Hippocampal formation (tissue), 2 donors: ENCODE measurements at regions not wholly inside any gene's neighbourhood (a gene's known extent, or its start where the extent isn't known, plus 50 kb on each side); places are given as distances from the start of the nearest gene placed in this dataset.

Experiments
- DNase-seq, 2 donors: peaks; one replicate each; lab custom pipeline; 2025; lab: John Stamatoyannopoulos, UW

- DNase-seq = no peak
Measured at GRCh38 chr3:43180694-43181093, 74.8 kb upstream of the POMGNT2 start.

GRCh38 chr3:43180027-43180426 lies 74.1 kb upstream of the POMGNT2 start:
- DNase-seq = no peak

DNA sequence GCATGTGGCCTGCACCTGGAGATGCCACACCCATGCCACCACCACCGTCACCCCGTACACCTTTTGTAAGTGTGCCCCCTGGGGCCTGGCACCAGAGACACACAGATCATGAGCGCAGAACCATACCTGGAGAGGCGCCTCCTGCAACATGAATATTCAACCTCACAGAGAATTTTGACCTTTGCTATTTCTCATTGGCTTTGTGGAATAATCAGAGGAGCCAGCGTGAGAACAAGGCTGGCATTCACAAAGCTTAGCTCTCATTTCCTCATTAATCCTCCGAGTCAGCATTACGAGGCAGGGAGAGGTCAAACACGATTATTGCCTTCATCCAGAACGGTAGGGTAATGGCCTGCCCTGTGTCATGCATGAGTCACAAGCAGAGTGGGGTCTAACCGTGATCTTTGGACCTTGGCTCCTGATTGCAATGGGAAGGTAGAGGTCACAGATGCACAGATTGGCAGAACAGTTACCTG lies 73.0 kb upstream of the POMGNT2 start:
- no peak for DNase-seq

GRCh38 chr3:43177085-43177484 lies 71.2 kb upstream of the POMGNT2 start:
- DNase-seq = no peak

- DNase-seq = no peak
Measured at GRCh38 chr3:43176666-43177065, 70.8 kb upstream of the POMGNT2 start.

DNA sequence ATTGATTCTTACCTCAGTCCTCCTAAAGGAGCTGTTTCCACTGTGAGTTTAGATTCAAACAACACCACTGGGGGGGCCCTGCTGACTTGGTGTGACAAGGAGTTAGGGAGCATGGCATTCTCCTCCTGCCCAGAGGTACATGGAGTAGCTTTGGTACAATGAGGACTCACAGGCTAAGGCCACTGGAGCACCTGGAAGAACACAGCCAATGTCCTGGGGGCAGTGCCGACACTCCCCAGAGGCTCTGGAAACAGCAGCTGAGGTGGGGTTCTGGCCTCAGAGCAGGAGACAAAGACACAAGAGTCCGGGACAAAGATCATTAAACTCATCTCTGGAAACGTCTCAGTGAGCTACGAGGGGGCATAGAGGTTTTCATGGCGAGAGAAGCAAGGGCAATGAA lies 69.7 kb upstream of the POMGNT2 start:
- DNase-seq = no peak

DNA sequence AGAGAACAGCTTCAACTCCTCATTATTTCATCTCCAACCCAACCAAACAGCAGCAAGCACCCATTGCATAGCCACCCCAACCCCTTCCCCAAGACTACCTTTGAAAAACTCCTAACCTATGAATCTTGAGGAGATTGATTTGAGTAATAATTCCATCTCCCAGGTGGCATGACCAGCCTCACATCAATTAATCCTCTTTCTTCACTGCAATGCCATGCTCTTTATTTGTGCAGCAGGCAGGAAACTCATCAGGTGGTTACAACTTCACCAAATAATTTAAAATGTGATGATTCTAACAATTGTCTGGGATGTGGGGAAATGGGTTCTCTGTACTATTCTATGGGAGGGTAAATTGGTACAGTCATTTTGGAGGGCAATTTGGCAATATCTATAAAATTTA lies 68.1 kb upstream of the POMGNT2 start:
- DNase-seq = no peak

- no peak for DNase-seq
Measured at GRCh38 chr3:43171748-43172147, 65.9 kb upstream of the POMGNT2 start.

DNA sequence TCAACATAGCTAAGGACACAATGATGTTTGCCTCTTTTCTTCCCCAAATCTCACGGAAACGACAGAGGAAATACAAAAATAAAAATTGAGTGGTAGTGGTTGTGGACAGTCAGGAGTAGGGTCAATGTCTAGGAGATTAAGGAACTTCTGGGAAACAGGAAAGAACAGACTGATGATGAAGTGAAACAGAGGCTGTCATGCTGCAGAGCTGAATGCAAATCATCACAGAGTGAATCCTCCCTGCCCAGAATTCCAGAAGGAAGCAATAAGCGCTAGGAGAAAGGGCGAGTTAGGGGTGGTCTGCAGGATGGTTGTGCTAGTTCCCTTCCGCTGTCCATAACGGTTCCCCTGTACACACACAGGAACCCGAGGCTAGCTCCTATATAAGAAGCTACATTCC lies 64.7 kb upstream of the POMGNT2 start:
- DNase-seq = no peak

GRCh38 chr3:43169987-43170386 lies 64.1 kb upstream of the POMGNT2 start:
- DNase-seq = no peak

DNA sequence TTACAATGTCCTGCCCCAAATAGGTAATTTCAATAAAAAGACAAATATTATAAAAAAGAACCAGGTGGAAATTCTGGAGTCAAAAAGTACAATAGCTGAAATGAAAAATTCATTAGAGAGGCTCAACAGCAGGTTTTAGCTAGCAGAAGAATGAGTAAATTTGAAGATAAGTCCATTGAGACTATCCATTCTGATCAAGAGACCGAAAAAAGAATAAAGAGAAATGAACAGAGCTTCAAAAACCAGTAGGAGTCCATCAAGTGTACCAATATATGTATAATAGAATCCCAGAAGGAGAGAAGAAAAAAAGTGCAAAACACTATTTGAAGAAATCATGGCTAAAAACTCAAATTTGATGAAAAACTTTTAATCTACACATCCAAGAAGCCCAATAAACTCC lies 60.5 kb upstream of the POMGNT2 start:
- DNase-seq = no peak

DNA sequence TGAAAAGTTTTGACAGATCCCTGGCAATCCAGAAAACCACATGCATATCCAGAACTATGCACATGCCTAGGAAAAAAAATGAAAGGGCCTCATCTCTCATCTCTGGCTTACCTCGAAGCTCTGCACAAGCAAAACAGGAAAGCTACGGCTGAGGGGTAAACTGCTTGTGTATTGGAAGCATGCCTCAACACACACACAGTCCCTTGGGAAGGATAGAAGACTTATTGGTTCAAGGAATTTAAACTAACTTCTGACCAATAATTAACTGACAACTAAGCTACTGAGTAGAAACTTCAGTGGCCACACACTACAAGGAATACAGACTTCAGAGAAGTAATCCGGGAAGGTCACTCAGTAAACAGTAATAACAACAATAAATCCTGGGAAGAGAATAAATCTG lies 59.9 kb upstream of the POMGNT2 start:
- no peak for DNase-seq

DNA sequence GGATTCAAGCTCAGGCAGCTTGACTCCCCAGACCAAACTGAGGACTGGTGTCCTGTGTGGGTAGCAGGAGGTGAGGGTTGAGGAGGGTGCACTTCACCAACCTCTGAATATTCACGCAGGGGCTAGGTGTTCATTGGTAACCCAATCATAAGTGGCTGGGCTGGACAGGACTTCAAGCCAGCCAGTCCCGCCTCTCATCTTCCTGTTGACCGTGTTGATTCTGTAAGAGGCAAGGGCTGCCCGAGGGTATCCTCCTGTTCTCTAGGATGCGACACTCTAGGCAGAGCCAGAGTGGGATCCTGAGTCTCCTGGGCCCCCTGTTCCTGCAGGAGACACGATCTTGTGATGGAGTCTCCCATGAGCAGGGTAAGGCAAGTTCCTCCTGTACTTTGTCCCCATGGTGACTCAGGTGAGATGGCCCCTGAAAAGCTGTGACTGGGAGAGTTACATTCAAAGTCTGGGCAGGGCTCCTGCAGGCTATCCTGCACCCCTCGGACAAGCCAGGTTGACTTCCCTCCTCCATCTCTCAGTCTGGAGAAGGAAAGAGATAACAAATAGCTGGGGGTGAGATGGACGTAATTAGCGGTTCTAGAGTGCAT lies 58.1 kb upstream of the POMGNT2 start:
- DNase-seq = no peak

DNA sequence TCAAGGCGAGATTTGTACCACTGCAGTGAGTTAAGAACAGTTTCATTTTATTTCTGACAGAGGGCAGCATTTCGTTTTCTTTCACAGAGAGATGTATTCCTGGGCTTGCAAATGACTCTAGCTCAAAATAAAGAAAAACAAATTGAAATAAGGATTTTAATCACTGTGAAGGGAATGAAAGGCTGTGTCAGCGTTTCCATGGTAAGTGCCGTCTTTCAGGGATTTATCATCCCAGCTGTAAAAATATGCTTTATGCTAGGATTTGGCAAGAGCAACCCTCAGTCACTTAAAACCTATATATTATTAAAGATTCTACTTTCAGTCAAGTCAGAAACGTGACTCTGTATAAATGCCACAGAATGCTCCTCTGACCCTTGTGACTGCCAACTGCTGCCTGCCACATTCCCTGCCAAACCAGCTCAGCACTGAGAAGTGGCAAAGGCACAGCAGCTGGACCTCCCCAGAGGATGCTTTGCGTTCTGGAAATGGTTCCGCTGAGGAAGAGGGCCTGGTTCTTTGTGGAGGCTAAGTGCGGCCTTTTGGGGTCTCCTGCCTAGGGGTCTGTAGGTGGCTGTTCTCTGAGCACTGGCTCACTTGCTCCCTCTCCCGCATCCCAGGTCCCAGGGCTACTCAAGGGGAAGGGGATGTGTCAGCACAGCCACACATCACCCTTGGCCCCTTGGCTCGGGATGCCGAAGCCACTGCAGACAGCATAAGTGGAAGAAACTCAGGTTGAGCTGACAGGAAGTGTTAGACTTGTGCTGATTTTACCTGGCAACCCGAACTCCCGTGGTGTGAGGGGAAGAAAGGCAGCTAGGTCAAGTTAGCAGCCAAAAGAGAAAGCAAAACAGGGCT lies 56.6 kb upstream of the POMGNT2 start:
- peak in 1 of 2 donors; percentile 47 for DNase-seq

- DNase-seq = no peak
Measured at GRCh38 chr3:43161684-43162229, 55.9 kb upstream of the POMGNT2 start.

GRCh38 chr3:43160664-43161063 lies 54.8 kb upstream of the POMGNT2 start:
- no peak for DNase-seq

DNA sequence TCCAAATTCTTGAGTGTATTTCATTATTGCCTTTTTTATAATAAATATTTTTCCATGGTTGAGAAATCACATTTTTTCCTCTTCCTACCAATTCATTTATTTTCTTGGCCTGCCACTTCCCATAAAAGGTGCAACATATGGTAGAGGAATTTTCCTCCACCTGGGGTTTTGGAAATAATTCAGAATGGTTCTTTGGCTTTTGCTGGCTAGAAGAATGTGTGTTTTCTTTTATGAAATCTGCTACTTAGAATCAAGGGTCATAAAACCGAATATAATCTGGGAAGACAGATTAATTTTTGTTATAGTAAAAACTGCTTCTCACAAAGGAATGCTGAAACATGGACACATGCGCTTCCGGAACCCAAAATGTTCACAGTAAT lies 54.0 kb upstream of the POMGNT2 start:
- DNase-seq = no peak

GRCh38 chr3:43159131-43159875 lies 53.4 kb upstream of the POMGNT2 start:
- no peak for DNase-seq

DNA sequence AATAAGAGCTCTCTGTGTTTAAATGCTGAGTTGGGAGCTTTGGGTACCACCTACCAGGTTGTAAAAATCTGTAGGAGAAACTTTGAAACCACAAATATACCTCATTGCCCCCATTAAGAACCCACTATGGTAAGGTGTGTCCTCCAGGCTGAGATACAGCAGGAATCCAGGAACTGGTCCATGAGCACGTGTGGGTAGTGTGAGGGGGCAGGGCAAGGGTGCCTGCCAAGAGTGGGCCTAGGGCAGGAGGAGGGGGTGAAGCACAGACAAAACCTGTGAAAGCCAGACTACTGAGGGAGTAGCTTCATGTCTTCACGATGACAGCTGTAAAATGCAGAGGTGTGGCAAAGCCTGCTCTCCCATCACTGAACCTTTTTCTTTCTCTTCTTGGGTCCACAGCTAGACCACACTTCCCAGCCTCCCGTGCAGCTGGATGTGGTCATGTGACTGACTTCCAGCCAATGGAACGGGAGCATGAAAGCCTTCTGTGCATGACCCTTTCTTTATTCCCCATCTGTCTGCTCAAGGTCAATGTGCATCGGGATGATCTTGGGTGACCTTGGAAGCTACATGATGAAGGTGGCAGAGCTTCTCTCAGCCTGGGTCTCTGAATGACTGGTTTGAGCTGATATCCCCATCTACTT lies 51.1 kb upstream of the POMGNT2 start:
- no peak for DNase-seq

- DNase-seq = peak; percentile 44 to 63
Measured at GRCh38 chr3:43155464-43156121, 49.7 kb upstream of the POMGNT2 start.
